Testis (tissue), 2 donors: ENCODE measurements at regions not wholly inside any gene's neighbourhood (a gene's known extent, or its start where the extent isn't known, plus 50 kb on each side); places are given as distances from the start of the nearest gene placed in this dataset.

Experiments
- CTCF ChIP-seq, 3 experiments: fragments of 450-650 bp in 2 of 3; fragments of 200-600 bp in 1 of 3; sonication (generic) in 1 of 3; IDR thresholded peaks; one replicate each; pipeline ENCODE4 v1.5.1; 2016 to 2019; ENCODE audit warnings: antibody characterized with exemption in 3 of 3, mild to moderate bottlenecking in 2 of 3, moderate library complexity in 1 of 3
- POLR2A ChIP-seq: fragments of 450-650 bp; IDR thresholded peaks from one replicate; pipeline ENCODE4 v1.6.1; 2017; ENCODE audit warnings: antibody characterized with exemption, mild to moderate bottlenecking, moderate library complexity

DNA sequence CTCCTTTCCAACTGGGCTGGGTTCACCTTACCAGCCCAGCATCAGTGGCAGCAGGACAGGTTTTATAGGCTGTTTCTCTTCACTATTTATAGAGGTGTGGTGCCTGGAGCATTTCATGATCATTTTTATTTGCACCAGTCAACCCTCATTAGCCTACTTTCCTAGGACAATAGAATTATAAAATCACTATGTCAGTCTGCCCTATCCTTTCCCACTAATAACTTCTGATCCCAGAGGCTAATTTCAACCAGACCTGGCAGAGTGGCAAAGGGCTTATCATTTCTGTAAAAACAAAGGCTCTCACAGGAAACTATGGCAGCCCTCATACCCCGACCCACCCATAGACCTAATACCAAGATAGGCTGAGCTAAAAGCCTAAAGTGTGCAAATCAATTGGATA, 243.5 kb upstream of the TMEFF2 start:
- no peak for TF ChIP-seq CTCF (IDR thresholded peaks at IDR 0.05)
- TF ChIP-seq POLR2A, result no peak
